CD4-positive, alpha-beta T cell treated with Interleukin-6 for 4 hours (primary cell): ENCODE measurements at regions not wholly inside any gene's neighbourhood (a gene's known extent, or its start where the extent isn't known, plus 50 kb on each side); places are given as distances from the start of the nearest gene placed in this dataset.
"Not testable (repeated sequence)": the region's sequence is repeated elsewhere in the genome, so short reads cannot be mapped to it uniquely, and the experiment has no call there.

Experiments used
- DNase-seq: peaks from one replicate; pipeline ENCODE4 v3.0.0-alpha.2; 2020; ENCODE audit warnings: mixed read lengths

DNA sequence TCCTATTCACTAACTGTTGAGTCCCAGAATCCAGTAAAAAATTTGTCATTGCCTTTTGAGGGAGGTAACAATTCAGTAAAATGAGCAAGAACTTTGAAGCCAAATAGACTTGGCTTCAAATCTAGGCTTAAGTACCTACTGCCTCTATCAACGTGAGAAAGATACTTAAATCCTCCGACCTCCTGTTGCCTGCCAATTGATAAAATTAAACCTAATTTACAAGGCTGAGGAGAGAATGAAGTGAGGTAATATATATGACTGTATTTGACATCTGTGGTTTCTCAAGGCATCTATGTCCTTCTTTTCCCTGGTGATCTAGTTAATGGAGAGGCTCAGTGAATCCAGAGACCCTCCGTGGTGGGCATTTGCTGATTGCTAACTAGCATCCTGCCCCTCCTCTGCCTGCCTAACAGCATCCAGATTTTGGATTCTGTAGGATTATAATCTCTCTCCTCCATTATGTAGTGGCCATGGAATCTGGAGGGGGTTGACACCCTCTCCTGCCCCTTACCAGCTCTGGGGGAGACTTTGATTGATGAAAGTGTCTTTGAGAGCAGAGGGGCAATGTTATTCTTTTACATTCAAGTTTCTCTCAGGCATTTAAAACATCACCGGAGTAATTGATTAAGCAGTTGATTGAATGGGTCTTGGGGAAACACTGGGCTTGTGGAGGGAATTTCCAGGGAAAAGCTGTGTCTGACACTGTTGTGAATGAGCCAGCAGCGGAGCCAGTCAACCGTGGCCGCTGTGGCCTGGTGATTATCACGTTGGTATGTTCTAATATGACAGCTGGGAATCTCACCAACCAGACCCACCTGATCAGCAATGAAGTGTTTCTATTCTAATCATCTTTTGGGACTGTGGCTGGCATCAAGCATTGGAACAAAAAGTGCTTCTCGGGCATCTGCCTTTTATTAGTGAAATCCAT, 140.7 kb upstream of the FAM78B start:
- DNase-seq, result no peak

DNA sequence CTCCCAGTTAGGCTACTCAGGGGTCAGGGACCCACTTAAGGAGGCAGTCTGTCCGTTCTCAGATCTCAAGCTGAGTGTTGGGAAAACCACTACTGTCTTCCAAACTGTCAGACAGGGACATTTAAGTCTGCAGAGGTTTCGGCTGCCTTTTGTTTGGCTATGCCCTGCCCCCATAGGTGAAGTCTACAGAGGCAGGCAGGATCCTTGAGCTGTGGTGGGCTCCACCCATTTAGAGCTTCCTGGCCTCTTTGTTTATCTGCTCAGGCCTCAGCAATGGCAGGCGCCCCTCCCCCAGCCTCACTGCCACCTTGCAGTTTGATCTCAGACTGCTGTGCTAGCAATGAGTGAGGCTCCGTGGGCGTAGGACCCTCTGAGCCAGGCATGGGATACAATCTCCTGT, 149.5 kb upstream of the FAM78B start:
- DNase-seq, result not testable (repeated sequence)

DNA sequence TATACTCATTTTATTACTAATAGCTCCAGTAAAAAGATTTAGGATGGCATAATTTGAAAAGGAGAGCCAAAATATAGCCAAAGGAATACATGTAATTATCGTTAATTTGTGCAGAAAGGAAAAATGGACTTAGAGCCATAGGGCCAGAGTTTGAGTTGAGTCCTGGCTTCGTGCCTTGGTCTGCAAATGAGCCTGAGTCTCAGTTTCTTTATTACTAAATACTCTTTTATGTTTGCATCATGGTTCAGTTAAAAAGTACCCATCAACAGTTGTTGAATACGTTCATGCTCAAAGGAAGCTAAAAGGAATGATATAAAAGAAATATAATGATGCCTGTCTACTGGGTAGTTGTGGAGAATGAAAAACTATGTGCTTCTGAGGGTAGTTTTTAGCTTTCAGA, 155.7 kb upstream of the FAM78B start:
- DNase-seq, result no peak

DNA sequence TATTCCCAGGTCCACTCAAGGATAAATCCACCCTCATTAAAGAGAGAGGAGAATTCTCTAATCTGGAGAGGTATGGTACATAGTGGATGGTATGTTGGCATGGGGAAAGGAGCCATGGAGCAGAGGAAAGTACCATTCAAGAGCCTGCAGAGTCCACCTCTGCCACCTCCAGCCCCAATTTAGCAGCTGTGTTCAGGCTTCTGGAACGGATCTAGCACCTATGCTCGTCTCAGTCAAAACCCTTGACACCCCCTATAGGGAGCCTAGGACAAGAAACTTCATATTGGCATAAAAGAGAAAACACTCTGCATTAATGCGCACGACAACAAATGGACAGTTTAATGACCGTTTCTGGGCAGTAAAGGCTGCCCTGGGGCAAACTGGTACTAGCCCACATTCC, 161.1 kb upstream of the FAM78B start:
- no peak for DNase-seq

DNA sequence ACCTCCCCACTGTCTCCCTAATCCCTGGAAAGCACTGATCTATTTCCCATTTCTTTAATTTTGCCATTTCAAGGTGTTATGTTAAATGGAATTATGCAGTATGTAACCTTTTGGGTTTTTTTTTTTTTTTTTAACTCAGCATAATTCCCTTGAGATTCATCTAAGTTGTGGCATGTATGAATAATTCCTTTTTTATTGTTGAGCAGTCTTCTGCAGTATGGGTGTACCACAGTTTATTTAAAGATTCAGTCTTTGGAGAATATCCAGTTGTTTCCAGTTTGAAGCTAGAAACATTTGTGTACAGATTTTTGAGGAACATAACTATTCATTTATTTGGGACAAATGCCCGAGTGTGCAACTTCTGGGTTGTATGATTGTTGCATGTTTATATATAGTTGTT, 162.2 kb upstream of the FAM78B start:
- DNase-seq, result no peak

GRCh38 chr1:166330096-166330495, 163.3 kb upstream of the FAM78B start:
- no peak for DNase-seq

GRCh38 chr1:166338105-166338504, 171.3 kb upstream of the FAM78B start:
- DNase-seq, result no peak

DNA sequence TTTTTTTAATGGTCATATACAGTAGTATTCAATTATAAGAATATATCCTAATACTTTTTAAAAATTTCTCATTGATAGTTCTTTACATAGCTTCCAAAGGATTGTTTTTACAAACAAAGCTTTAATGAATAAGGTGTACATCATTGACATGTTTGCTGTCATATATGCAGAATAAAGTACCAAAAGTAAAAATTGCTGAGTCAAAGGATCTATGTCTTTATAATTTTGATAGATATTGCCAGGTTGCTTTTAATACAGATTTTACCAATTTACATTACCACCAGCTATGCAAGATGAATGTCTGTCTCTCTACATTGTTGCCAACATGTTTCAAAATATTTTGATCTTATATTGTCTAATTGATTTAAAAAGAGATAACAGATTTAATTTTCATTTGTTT, 173.9 kb upstream of the FAM78B start:
- DNase-seq, result no peak

DNA sequence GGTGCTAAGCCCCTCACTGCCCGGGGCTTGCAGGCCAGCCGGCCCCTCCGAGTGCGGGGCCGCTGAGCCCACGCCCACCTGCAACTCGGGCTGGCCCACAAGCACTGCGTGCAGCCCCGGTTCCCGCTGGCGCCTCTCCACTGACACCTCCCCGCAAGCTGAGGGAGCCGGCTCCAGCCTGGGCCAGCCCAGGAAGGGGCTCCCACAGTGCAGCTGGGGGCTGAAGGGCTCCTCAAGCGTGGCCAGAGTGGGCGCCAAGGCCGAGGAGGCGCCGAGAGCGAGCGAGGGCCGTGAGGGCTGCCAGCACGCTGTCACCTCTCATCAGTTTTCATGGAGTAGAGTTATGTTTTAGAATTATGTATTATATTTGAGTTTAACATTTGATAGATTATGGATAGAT, 176.5 kb upstream of the FAM78B start:
- DNase-seq, result no peak

DNA sequence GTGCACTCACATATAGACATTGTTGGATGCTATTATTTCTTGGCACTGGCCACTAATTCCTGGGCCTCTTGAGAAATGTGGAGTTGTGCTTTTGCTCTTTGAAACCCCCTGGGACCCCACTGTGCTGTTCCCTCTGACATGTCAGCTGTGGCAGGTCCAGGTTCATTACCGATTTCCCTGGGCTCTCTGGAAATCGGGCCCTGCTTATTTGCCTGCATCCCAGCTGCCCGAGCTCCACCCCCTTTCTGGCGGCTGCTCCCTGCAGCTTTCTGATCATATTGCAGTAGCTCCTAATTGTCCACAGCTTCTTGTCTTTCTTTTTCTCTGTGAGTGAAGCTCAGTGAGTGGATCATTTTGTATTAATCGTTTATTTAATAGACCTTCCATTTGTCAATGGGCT, 183.7 kb upstream of the FAM78B start:
- DNase-seq, result no peak

- DNase-seq, result no peak
These were observed 184.9 kb upstream of the FAM78B start for GRCh38 chr1:166351676-166352075.

GRCh38 chr1:166353213-166353612, 186.4 kb upstream of the FAM78B start:
- DNase-seq, result no peak

DNA sequence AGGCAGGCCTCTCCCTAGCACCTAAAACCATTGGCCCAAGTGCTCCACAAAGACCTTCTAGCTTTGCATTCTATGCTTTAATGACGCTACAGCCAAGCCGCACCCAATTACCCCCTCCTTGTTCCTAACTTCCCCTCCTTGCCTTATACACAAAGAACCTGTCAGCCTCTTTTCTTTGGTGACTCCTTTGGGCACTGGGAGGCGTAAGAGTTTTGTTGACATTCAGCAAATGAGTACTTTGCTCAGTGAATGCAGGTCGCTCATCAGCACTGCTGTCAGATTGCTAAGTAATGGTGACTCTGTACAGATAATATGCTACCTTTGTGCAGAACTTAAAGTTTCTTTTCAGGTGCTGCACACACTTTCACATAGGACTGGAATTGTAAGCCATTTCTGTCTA, 187.6 kb upstream of the FAM78B start:
- no peak for DNase-seq

- DNase-seq, result no peak
These were observed 198.3 kb upstream of the FAM78B start for GRCh38 chr1:166365081-166365480.

GRCh38 chr1:166368030-166368429, 201.2 kb upstream of the FAM78B start:
- no peak for DNase-seq

- DNase-seq, result no peak
These were observed 211.1 kb upstream of the FAM78B start for GRCh38 chr1:166377896-166378295.

DNA sequence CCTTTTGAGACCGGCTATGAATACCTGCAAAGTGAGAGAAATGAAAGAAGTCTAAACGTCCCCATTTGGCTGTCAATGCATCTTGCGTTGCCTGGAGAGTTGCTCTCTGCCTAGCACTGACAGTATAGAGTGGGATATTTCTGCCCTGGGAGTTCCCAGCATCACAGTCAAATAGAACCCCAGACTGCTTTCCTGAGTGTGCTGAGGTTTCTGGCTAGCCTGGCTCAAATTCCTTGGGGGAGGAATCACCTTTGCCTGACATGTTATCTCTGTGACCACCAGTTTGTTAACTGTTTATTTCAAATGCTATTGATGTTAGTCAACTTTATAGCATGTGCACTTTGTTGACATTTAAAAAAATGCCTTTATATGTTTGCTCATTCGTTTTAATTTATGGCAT, 212.0 kb upstream of the FAM78B start:
- DNase-seq, result no peak

GRCh38 chr1:166379447-166379846, 212.6 kb upstream of the FAM78B start:
- DNase-seq, result no peak

GRCh38 chr1:166383137-166383536, 216.3 kb upstream of the FAM78B start:
- no peak for DNase-seq

DNA sequence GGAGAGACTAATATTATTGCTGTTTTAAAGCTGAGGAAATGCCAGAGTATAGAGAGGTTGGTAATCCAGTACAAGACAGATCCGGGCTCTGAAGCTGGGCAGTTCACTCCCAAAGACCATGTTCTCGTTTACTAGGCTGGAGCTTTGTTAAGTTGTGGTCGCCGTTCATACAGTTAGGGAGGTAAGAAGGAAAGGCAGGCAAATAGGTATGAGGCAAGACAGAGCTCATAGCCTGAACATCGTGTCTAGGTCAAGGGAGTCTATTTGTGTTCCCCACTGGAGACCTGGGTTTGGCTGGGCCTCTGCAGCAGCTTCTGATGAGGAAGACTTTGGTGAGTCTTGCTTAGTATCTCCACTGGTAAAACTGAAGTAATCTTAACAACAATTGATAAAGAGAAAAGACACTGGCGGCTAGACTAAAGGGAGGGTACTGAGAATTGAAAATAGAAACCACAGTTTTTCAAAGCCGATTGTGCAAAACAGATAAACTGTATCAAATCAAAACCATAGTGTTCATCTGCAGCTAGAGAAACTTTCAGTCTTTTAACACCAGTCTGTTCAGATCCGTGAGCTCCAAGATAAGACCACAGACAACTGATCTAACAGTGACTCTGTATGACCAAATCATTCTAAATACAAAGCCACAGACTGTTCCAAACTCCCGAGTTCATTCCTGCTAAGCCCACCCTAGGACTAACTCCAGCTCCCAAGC, 217.0 kb upstream of the FAM78B start:
- DNase-seq, result no peak

GRCh38 chr1:166384948-166385347, 218.1 kb upstream of the FAM78B start:
- DNase-seq, result no peak

GRCh38 chr1:166390366-166391033, 223.7 kb upstream of the FAM78B start:
- no peak for DNase-seq

- no peak for DNase-seq
These were observed 224.7 kb upstream of the FAM78B start for GRCh38 chr1:166391279-166392066.
